ENCODE measurements at regions not wholly inside any gene's neighbourhood (a gene's known extent, or its start where the extent isn't known, plus 50 kb on each side); places are given as distances from the start of the nearest gene placed in this dataset.

DNA sequence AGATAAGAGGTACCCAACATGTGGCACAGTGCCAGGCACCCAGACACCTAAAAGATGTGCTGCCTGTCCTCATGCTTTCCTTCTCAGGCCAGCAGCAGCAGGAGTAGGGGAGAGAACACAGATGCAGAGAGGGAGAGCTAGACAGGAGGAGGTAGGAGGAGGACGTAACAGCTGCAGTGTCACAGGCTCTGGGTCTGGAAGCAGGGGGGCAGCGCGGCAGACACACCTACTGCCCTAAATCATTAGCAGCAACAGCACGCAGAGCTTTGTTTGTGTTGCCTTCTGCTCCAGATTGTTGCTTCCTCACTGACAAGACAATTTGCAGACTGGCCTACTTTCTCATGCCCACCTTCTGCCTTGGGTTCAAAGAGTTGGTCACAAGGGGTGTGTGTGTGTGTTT, 196.7 kb upstream of the DAB1 start:
- TF ChIP-seq CTCF (conservative IDR thresholded peaks at IDR 0.05 in 1 of 2, IDR thresholded peaks at IDR 0.05 in 1 of 2; ENCODE audit: extremely low read depth in 1 of 2, insufficient read depth in 1 of 2, low read depth in 1 of 2, low read length in 2 of 2) (no peak), EZH2 (IDR thresholded peaks at IDR 0.05; ENCODE audit: borderline replicate concordance, low read length) (no peak)

All from mammary epithelial cell (primary cell).